ENCODE measurements at regions not wholly inside any gene's neighbourhood (a gene's known extent, or its start where the extent isn't known, plus 50 kb on each side); places are given as distances from the start of the nearest gene placed in this dataset.

GRCh38 chr13:111659219-111659775 lies 338.9 kb downstream of the TEX29 start:
- no peak for TF ChIP-seq CTCF (IDR thresholded peaks at IDR 0.05)
- no peak for TF ChIP-seq POLR2A (IDR thresholded peaks at IDR 0.05)
